ENCODE measurements at regions not wholly inside any gene's neighbourhood (a gene's known extent, or its start where the extent isn't known, plus 50 kb on each side); places are given as distances from the start of the nearest gene placed in this dataset.
A peak's percentile ranks its signal among the peaks of the same experiment; 100 is the strongest.

DNA sequence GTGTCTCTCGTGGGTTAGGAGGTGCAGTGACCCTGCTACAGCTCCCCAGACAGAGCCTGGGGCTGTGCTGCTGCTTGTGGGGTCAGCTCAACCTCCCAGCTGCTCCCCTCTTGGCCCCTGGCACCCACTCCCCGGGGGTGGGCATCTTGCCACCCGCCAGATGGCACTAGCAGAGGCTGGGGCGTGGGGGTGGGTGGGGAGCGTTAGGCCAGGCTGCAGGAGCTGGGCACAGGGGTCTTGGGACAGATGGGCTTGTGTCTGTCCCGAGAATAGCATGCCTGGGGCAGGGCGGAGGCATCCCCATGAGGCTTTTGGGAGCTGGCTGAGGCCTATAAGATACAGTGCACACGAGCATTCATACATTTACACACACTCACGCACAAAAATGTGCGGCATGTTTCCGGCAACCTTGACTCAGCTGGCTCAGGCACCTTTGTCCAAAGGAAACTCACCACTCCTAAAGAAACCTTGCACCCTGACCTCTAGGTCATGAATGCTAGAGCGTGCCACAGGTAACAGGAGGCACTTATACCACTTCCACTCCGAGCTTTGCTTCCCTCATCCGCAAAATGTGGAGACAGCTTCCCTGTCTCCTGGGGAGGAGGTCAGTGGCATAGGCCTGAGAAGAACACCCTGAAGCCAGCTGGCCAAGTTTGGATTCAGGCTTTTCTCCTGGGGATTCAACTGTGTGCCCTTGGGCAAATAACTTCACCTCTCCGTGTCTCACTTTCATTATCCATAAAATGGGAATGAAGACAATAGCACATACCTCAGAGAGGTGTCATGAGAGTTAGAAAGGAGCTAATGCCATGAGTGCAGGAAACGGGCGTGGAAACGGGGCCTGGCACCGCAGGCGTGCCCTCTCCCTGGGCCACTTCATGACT is 78.9 kb upstream of the LHX1 start:
- DNase-seq, result peak in 2 of 10 donors; percentile 50 to 68
- intact Hi-C loops (cut with DNase I), result no loop called here

DNA sequence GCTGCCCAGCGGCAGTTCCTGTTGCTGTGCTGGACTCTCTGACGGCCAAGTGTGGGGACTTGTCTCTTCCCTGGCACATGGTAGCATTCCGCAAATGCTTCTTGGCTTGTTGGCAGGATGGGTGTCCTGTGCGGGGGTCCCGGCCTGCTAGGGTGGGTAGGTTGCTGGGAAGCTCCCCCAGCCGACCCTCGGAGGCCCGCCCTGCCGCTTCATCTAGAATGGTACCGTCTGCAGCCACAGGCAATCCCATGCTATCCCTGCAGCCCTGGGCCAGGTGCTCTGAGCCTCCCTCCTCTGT is 78.3 kb upstream of the LHX1 start:
- intact Hi-C loops (cut with DNase I), result no loop called here
- peak in 2 of 10 donors; percentile 69 to 74 for DNase-seq

DNA sequence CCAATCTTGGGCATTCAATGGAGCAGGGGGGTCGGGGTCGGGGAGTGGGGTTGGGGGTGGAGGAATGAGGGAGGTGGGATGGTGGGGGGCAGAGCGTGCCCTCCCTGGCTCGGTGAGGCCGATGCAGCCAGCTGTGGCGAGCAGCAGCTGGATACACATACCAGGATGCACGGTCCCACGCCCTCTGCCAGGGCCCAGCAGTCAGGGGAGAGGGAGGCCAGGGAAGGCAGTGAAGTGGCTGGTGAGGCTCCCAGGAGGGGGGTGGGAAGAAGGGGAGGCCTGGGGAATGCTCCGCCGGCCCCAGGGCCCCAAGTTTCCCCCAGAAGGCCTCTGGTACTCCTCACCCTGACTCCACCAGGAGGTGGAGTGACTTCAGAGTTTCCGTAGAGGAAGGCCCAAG is 77.6 kb upstream of the LHX1 start:
- intact Hi-C loops (cut with DNase I), result no loop called here

DNA sequence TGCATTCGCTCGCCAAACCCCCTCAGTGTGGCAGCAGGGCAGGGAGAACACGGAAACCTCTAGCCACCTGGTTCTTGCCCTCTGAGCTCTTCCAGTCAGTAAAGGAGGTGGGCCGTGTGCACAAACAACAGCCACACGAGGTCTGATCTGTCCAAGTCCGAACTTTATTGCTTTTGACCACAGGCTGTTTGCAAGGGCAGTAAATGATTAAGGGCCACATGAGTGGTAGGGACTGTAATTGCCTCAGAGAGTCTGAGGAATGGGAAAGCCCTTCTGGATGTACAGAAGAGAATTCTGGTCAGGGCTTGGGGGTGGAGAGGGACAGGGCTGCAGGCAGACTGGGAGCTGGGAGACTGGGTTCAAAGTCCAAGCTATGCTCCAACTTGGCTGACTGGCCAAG is 75.7 kb upstream of the LHX1 start:
- peak in 1 of 10 donors; percentile 38 for DNase-seq
- intact Hi-C loops (cut with DNase I), result no loop called here

More for the DNA sequence above, 77.6 kb upstream of the LHX1 start:
- peak in 2 of 10 donors; percentile 46 for DNase-seq

DNA sequence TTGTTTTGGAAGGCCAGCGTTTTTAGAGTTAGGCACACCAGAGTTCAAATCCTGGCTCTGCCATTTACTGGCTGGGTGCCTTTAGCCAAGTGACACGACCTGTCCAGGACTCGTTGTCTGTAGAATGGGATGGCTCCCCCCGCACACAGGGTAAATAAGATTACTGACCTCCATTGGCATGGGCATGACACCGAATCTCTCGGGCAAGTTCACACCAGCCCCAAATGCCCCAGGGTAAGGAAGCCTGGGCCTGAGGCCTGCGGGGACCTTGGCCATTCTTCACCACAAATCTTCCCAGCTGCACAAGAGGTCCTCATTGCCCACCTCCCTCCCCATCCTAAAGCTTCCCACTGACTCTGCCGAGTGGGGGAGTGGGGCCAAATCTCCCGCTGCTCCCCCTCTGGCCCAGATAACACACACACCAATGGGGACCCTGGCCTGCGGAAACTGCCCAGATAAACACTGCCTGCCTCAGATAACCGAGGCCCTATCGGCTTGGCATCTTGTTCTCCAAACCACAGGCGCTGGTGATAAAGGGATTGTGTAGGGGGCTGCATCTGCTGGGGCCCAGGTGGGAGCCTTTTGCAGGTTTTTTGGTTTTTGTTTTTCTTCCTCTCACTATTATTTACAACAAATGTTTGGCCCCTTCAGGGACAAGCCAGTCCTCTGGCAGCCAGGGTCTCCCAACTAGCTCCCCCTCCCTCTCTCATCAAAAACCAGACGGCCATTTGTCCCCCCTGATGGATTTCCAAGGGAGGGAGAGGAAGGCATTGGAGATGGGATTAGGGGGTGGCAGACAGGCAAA is 75.0 kb upstream of the LHX1 start:
- intact Hi-C loops (cut with DNase I), result no loop called here
- DNase-seq, result peak in 2 of 10 donors; percentile 64 to 67

DNA sequence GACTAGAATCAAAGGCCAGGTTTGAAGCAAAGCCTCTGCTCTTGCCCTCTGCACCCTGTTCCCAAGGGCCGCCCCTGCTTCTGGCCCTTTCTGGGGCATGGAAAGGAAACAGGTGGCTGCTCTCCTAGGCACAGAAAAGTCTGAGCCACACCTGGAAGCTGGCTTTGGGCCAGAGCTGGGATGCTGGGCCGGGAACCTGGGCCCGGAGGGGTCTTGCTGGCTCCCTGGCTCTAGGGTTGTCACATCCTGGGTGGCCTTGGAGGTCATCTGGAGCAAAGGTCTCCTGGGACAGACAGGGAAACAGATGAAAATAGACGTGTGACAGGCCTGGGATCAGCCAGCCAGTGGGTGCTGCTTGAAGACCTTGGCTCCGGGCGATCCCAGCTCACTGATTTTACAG is 74.1 kb upstream of the LHX1 start:
- intact Hi-C loops (cut with DNase I), result no loop called here

DNA sequence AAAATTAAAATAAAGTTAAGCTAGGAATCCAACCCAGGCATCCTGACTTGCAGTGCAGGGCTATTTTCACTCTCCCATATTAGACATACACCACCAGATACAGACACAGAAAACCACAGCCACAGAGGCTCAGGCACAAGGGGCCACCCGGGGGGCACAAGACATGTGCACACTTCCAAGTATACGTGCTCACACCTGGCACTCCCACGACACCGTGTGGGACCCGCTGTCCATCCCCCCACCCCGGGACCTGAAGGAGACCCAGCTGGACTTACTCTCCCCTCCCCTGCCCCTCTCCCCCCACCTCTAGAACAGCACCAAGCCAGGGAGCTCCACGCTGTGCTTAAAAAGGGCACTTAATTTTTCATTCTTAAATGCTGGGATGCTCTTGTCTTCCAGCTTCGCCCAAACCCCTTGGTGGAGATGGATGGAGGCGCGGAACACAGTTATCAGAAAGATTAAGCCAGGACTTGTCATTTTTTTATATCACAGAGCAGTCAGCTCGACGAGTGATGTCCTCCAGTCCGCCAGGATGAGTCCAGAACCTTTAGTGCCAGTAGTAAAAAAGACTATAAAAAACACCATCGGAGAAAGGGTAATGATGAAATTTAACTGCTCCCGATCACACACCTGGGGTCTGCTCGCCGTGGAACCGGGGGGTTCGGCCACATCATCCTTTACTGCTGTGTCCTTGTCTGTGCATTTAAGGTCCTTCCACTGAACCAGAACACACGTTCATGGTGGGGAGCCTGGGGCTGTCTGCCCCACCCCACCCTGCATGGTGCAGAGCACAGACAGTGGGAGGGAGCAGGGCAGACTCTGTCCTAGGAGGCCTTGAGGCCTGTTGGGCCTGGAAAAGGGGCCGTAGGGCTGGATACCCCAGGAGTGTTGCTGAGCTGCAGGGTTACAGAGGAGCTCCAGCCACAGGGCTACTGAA is 73.3 kb upstream of the LHX1 start:
- intact Hi-C loops (cut with DNase I), result no loop called here
- DNase-seq, result peak in 2 of 10 donors; percentile 51 to 58

More for the DNA sequence above, 74.1 kb upstream of the LHX1 start:
- DNase-seq, result peak in 2 of 10 donors; percentile 67 to 71

DNA sequence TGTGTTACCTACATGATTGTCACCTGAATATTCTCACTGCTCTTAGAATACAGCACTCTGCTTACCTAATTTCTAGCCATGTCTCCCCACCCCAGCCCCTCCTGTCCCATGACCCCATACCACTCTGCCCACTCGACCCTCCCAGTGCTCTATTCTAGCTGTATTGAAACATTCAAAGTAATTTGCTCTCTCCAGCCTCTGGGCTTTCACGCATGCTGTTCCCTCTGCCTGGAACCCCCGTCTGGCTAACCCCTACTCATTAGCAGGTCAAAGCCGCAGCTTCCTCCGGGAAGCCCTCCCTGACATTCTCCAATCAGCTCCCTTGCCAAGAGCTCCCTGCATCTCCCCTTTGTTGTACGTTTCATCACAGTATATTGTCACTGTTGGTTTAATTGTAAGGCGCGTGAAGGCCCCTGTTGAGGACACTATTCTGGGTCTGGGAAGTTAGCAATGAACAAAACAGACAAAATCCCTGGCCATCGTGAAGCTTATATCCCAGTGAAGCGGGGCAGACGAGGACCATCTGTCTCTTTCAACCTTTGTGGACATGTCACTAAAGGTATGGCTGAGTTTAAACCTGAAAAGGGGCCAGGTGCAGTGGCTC is 72.3 kb upstream of the LHX1 start:
- peak in 1 of 10 donors; percentile 38 for DNase-seq
- intact Hi-C loops (cut with DNase I), result no loop called here

DNA sequence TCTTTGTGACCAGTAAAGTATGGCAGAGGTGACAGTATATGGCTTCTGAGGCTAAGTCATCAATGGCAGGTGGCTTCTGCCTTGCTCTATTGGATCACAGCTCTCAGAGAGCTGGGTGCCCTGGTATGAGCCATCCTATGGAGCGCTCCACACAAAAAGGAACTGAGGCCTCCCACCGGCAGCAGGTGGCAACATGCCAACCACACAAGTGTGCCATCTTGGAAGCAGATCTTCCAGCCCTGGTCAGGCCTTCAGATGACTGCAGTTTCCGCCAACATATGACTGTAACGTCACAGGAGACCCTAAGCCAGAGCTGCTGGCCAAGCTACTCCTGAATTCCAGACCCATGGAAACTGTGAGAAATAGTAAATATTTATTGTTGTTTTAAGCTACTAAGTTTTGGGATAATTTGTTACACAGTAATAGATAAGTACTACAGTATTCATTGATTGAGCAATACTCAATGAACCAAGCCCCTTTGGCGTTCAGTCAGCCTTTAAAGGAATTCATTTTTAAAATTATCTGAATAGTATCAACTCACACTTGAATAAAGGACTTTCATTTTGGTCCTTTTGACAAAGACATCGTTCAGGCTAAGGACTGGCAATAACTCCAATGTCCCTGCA is 69.4 kb upstream of the LHX1 start:
- intact Hi-C loops (cut with DNase I), result no loop called here
- DNase-seq, result peak in 2 of 10 donors; percentile 64 to 76

DNA sequence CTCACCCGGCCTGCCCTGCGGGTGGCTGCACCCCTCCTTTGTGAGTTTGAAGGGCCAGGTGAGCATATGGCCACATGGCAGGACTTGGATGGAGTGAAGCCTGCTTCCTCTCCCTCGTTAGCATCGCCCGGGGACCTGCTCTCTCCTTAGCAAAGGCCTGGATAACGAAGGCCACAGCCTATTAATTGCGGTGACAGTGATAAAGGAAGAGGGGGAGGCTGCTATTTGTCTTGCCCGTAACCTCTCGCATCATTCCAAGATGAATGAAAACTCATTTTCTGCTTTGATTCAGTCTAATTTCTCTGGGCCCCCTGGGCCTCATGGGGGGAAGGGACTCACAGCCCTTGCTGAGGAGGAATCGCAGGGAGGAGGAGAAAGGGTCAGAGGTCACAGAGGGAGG is 68.5 kb upstream of the LHX1 start:
- peak in 1 of 10 donors; percentile 49 for DNase-seq

DNA sequence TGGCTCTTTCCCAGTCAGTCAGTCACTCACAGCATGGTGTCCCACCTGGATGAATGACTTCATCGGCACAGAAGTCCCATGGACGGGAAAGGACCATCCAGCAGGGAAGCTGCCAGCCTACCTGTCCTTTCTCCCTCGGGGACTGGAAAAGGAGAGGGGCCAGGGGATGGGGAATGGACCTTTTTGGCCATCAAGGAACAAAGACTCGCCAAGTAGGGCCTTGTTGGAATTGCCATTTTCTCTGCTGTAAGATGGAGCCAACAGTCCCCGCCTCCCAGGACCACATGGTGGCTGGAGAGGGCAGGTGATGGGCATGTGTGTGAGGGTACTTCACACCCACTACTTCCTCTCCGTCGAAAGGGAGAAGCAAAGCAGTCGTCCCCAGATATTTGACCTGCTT is 67.8 kb upstream of the LHX1 start:
- intact Hi-C loops (cut with DNase I), result no loop called here
- peak in 2 of 10 donors; percentile 39 to 62 for DNase-seq

More for the DNA sequence above, 68.5 kb upstream of the LHX1 start:
- intact Hi-C loops (cut with DNase I), result no loop called here

DNA sequence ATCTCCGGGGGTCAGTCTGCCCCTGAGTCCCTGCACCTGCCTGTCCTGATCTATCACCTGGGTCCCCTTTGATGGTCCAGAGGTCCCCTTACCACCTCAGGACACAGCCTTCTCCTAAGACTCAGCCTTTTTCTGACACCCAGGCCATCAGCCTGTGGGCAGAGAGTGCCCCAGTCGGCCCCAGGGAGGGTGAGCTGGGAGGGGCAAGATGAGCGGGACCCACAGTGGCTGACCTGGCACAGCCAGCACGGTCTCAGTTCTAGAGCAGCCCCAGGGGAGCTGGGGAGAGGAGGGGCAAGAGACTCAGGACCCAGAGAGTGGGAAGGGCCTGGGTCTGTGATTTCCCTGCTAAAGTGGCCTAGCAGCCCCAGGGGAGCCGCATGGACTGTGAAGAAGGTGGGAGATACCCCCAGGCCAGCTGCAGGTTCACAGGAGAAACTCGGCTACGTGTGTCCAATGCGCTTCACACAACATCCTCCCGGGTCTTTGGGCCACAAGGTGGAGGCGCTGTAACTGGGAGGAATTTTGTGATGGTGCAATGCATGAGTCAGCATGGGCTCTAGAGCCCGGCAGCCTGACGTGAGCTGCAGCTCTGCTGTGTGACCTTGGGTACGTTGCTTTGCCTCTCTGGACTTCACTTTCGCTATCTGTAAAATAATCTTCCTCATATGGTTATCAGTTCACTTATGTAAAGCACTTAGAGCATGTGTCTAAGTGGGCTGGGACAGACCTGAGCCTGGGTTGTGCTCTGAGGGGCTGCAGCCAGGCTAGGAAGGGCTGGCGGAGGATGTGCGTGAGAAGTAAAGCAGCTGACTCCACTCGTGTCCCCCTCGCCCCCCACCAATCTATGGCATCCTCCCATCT is 67.2 kb upstream of the LHX1 start:
- intact Hi-C loops (cut with DNase I), result no loop called here
- peak in 2 of 10 donors; percentile 57 to 75 for DNase-seq

DNA sequence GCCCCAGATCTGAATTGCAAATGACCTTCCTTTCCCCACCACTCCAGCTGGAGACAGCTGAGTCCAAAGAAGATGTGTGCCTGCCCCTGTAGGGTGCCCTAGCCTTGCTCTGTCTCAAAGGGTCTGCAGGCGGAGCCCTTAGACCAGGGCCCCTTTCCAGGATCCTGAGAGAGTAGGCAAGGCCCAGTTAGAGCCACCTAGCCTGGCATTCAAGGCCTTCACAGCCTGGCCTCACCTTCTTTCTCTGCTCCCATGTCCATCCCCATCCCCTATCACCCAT is 66.6 kb upstream of the LHX1 start:
- intact Hi-C loops (cut with DNase I), result no loop called here
- DNase-seq, result peak in 1 of 10 donors; percentile 24

DNA sequence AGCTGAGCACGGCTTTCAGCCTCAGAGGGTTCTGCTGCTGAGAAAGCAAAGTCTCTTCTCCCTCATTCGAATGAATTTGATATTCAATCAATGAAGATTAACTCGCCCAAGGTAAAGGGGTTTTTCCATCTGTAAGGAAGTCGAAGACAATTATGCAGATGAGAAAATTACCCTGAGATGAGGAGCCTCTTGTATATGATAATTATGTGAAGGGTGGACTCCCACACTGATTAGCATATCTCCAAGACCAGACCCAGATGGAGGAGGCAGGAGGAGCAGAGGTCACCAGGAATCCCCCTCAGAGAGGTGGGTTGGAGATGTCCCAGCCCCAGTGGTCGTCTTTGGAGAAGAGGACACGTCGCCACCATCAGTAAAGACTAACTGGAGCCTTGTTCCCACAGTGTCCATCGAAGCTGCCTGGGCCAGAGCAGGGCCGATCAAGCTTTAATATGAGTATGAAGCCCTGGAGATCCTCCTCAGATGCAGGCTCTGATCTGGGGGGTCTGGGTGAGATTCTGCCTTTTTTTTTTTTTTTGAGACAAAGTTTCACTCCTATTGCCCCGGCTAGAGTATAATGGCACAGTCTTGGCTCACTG is 61.5 kb upstream of the LHX1 start:
- intact Hi-C loops (cut with DNase I), result no loop called here

DNA sequence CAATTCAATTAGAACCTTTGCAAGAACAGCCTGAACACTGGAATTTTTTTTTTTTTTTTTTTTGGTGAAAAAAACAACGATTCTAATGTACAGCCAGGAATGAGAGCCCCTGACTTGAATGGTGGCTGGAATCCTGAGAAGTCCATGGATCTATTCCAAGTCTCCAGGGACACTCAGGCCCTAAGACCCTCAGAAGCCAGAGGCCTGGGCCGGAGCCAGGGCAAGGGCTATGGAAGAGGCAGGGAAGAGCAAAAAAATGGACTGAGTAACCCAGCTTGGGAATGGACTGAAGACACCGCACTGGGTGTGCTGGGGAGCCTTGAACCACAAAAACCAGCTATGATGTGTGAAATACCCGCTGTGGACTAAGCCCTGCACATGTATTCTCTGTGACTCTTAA is 60.3 kb upstream of the LHX1 start:
- DNase-seq, result peak in 1 of 10 donors; percentile 56
- intact Hi-C loops (cut with DNase I), result no loop called here

More for the DNA sequence above, 61.5 kb upstream of the LHX1 start:
- peak in 1 of 10 donors; percentile 62 for DNase-seq

DNA sequence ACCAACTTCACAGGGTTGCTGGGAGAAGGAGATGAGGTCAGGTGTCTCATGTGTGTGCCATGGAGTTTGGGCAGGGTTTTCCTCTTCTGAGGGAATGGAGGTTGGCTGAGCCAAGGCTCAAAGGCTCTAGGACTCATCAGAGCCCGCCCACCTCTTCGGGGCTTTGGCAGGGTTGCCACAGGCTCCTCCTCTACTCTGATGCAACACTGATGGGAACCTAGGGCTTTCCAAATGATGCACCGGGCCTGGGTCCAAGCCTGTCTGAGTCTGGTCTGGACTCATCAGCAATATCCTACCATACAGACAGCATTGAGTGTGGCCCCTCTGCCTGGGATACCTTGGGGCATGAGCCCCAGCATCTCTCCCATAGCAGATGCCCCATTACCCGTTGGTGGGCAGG is 59.5 kb upstream of the LHX1 start:
- peak in 1 of 10 donors; percentile 15 for DNase-seq
- intact Hi-C loops (cut with DNase I), result no loop called here

DNA sequence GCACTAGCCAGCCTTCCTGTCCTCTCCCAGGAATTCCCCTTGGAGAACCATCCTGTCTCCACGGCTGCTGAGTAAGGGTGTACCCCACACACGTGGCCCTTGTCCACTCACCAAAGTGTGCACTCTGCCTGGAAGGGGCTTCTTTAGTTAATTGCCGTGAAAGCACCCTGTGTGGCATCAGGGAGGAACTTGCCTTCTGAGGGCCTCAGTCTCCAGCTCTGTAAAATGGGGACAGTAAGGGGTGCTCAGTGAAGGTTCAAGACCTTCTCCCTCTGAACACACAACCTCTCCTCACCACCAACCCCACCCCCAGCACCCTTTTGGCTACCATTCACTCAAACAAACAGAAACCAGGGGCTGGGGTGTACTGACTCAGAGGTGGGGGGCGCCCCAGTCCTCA is 59.1 kb upstream of the LHX1 start:
- peak in 1 of 10 donors; percentile 48 for DNase-seq
- intact Hi-C loops (cut with DNase I), result no loop called here

DNA sequence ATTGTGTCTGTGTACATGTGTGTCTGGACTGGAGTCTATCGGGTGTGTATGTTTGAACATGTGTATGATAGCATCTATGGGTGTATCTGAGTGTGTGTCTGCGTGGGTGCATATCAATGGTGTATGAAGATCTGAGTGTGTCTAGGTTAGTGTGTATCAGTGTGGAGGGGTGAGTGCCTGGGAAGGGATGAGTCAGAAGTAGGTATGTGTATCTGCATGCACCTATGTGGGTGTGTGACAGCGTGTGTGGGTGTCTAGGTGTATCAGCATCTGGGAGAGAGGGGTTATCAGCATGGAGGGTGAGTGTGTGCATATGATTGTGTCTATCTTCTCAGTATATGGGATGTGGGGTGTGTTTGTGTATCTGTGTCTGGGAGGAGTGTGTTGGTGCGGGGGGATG is 58.2 kb upstream of the LHX1 start:
- peak in 1 of 10 donors; percentile 15 for DNase-seq

More for the DNA sequence above, 58.2 kb upstream of the LHX1 start:
- intact Hi-C loops (cut with DNase I), result no loop called here
